Common myeloid progenitor, CD34-positive (primary cell): ENCODE measurements at regions not wholly inside any gene's neighbourhood (a gene's known extent, or its start where the extent isn't known, plus 50 kb on each side); places are given as distances from the start of the nearest gene placed in this dataset.

Source experiments
- CTCF ChIA-PET: fragments of 350-600 bp; sonication (Branson Sonifier 250); formaldehyde crosslinking; loops from one replicate; lab custom pipeline; 2021; ENCODE audit warnings: antibody characterized with exemption; lab: Charles Lee
- POLR2A ChIA-PET: fragments of 350-600 bp; sonication (Branson Sonifier 250); formaldehyde crosslinking; loops from one replicate; lab custom pipeline; 2021; ENCODE audit warnings: antibody characterized with exemption; lab: Charles Lee
- DNase-seq, 3 donors: peaks; one replicate each; pipeline versions ENCODE4 v3.0.0 to v3.0.0-alpha.2; 2013
- H3K27ac ChIP-seq, 2 experiments: 1 replicate in 1 of 2; 2 replicates in 1 of 2; pipeline ENCODE4 v1.7.0; 2013; ENCODE audit warnings: inconsistent platforms in 2 of 2, low read length in 2 of 2, mild to moderate bottlenecking in 2 of 2, low read depth in 1 of 2, moderate library complexity in 1 of 2; ENCODE audit not compliant: severe bottlenecking in 2 of 2, insufficient read depth in 1 of 2, poor library complexity in 1 of 2
- H3K27me3 ChIP-seq, 5 experiments: replicated peaks in 2 of 5; 1 replicate in 3 of 5; 2 replicates in 2 of 5; pipeline versions ENCODE4 v1.6.1 to v1.7.0; 2013; ENCODE audit warnings: low read length in 4 of 5, mild to moderate bottlenecking in 2 of 5, moderate library complexity in 2 of 5, inconsistent platforms in 1 of 5; ENCODE audit not compliant: insufficient read depth in 5 of 5, control insufficient read depth in 4 of 5
- H3K36me3 ChIP-seq, 4 experiments: 1 replicate in 2 of 4; 2 replicates in 2 of 4; pipeline versions ENCODE4 v1.6.1 to v1.7.0; 2013; ENCODE audit warnings: low read length in 3 of 4, control low read depth in 1 of 4, mild to moderate bottlenecking in 1 of 4; ENCODE audit not compliant: control insufficient read depth in 4 of 4, insufficient read depth in 4 of 4
- H3K4me1 ChIP-seq, 4 experiments: 1 replicate in 3 of 4; 2 replicates in 1 of 4; pipeline versions ENCODE4 v1.6.1 to v1.7.1; 2013; ENCODE audit warnings: low read length in 3 of 4, mild to moderate bottlenecking in 3 of 4, control low read depth in 1 of 4, inconsistent platforms in 1 of 4, moderate library complexity in 1 of 4; ENCODE audit not compliant: control insufficient read depth in 4 of 4, insufficient read depth in 4 of 4; ENCODE audit errors: control extremely low read depth in 1 of 4
- H3K4me3 ChIP-seq, 7 experiments: 1 replicate in 4 of 7; 2 replicates in 3 of 7; pipeline versions ENCODE4 v1.5.1 to v1.7.0; 2013; ENCODE audit warnings: mild to moderate bottlenecking in 7 of 7, low read length in 6 of 7, moderate library complexity in 6 of 7, inconsistent platforms in 2 of 7, low read depth in 2 of 7, control low read depth in 1 of 7; ENCODE audit not compliant: insufficient read depth in 4 of 7, control insufficient read depth in 1 of 7; ENCODE audit errors: extremely low read depth in 1 of 7
- H3K9me3 ChIP-seq, 5 experiments: 1 replicate in 4 of 5; 2 replicates in 1 of 5; pipeline versions ENCODE4 v1.6.1 to v1.7.1; 2013; ENCODE audit warnings: low read length in 4 of 5, mild to moderate bottlenecking in 2 of 5, inconsistent platforms in 1 of 5, low read depth in 1 of 5, moderate library complexity in 1 of 5; ENCODE audit not compliant: control insufficient read depth in 4 of 5, insufficient read depth in 2 of 5; ENCODE audit errors: control extremely low read depth in 1 of 5
- WGBS: methylation state at CpG from one replicate; pipeline ENCODE4 v1.1.5; 2013; ENCODE audit not compliant: insufficient coverage; 5-methylcytosine and 5-hydroxymethylcytosine counted together

- Histone ChIP-seq H3K4me3 (no peak overlapping the region), H3K27me3 (peaks cover 14 to 66% (median 30%) of the 10 kb centered on the region in 5 experiments), H3K4me1 (peaks cover 0 to 10% (median 8%) of the 10 kb centered on the region in 4 experiments), H3K27ac (no peak overlapping the region), H3K36me3 (no peaks in the 10 kb centered on the region), H3K9me3 (peaks cover 0 to 4% (median 0%) of the 10 kb centered on the region in 5 experiments)
- POLR2A ChIA-PET = no interaction called here
- CTCF ChIA-PET = interaction anchor here (0.8 to 2.0 kb wide), 2 partner anchors 15 to 67 kb away, joined by 3 to 4 read pairs; no protein-coding TSS in a partner anchor
- DNase-seq = no peak
- 90% methylated on average over 3 of the region's 6 CpGs for WGBS
Measured at GRCh38 chr3:44003801-44004200, 237.9 kb upstream of the TOPAZ1 start.

GRCh38 chr3:44011680-44012079 is 230.0 kb upstream of the TOPAZ1 start:
- WGBS = 96% methylated on average over 10 of the region's 10 CpGs
- Histone ChIP-seq H3K27ac (no peak overlapping the region), H3K27me3 (peaks cover 0 to 3% (median 0%) of the 10 kb centered on the region in 5 experiments), H3K4me1 (peaks cover 0 to 6% (median 3%) of the 10 kb centered on the region in 4 experiments), H3K9me3 (no peaks in the 10 kb centered on the region), H3K36me3 (no peaks in the 10 kb centered on the region), H3K4me3 (no peak overlapping the region)
- DNase-seq = no peak
- ChIA-PET CTCF (no interaction called here), POLR2A (no interaction called here)

- Histone ChIP-seq H3K27me3 (peaks cover 0 to 3% (median 0%) of the 10 kb centered on the region in 5 experiments), H3K9me3 (no peaks in the 10 kb centered on the region), H3K4me3 (no peak overlapping the region), H3K4me1 (peaks cover 0 to 6% (median 3%) of the 10 kb centered on the region in 4 experiments), H3K36me3 (no peaks in the 10 kb centered on the region), H3K27ac (no peak overlapping the region)
- POLR2A ChIA-PET = no interaction called here
- 99% methylated on average over 12 of the region's 13 CpGs for WGBS
- DNase-seq = no peak
- CTCF ChIA-PET = no interaction called here
Measured at GRCh38 chr3:44012160-44012899, 229.4 kb upstream of the TOPAZ1 start.

GRCh38 chr3:44013967-44014366 is 227.7 kb upstream of the TOPAZ1 start:
- Histone ChIP-seq H3K9me3 (no peaks in the 10 kb centered on the region), H3K27me3 (peaks cover 0 to 7% (median 3%) of the 10 kb centered on the region in 5 experiments), H3K36me3 (no peaks in the 10 kb centered on the region), H3K27ac (no peak overlapping the region), H3K4me1 (peaks cover 0 to 6% (median 3%) of the 10 kb centered on the region in 4 experiments), H3K4me3 (no peak overlapping the region)
- peak in 2 of 3 donors; percentile 80 to 85 for DNase-seq
- WGBS = 33% methylated on average over 6 of the region's 11 CpGs
- CTCF ChIA-PET = interaction anchor here (1.0 kb wide), 1 partner anchor 170 kb away, joined by 4 read pairs; no protein-coding TSS in a partner anchor
- POLR2A ChIA-PET = interaction anchor here (0.5 kb wide), 1 partner anchor 185 kb away, joined by 3 read pairs; no protein-coding TSS in a partner anchor

GRCh38 chr3:44015170-44015569 is 226.5 kb upstream of the TOPAZ1 start:
- DNase-seq = no peak
- peaks cover 0 to 19% (median 2%) of the 10 kb centered on the region in 5 experiments for H3K27me3 ChIP-seq
- peaks cover 0 to 6% (median 3%) of the 10 kb centered on the region in 4 experiments for H3K4me1 ChIP-seq
- CTCF ChIA-PET = interaction anchor here (1.0 kb wide), 1 partner anchor 99 kb away, joined by 3 read pairs; no protein-coding TSS in a partner anchor
- no peak overlapping the region for H3K4me3 ChIP-seq
- WGBS = 100% methylated on average over 1 of the region's 3 CpGs
- H3K27ac ChIP-seq = no peak overlapping the region
- POLR2A ChIA-PET = no interaction called here
- no peaks in the 10 kb centered on the region for H3K9me3 ChIP-seq
- H3K36me3 ChIP-seq = no peaks in the 10 kb centered on the region

GRCh38 chr3:44016818-44017217 is 224.9 kb upstream of the TOPAZ1 start:
- peak in 2 of 3 donors; percentile 83 to 84 for DNase-seq
- ChIA-PET POLR2A (interaction anchor here (0.6 kb wide), 1 partner anchor 16 kb away, joined by 3 read pairs; no protein-coding TSS in a partner anchor), CTCF (no interaction called here)
- H3K27me3 ChIP-seq = peaks cover 0 to 34% (median 9%) of the 10 kb centered on the region in 5 experiments
- H3K4me3 ChIP-seq = no peak overlapping the region
- H3K27ac ChIP-seq = no peak overlapping the region
- H3K9me3 ChIP-seq = no peaks in the 10 kb centered on the region
- WGBS = 100% methylated on average over 1 of the region's 3 CpGs
- no peaks in the 10 kb centered on the region for H3K36me3 ChIP-seq
- peaks cover 0 to 10% (median 5%) of the 10 kb centered on the region in 4 experiments for H3K4me1 ChIP-seq

GRCh38 chr3:44018926-44019325 is 222.8 kb upstream of the TOPAZ1 start:
- Histone ChIP-seq H3K9me3 (no peaks in the 10 kb centered on the region), H3K36me3 (no peaks in the 10 kb centered on the region), H3K27me3 (peaks cover 2 to 54% (median 21%) of the 10 kb centered on the region in 5 experiments), H3K4me3 (no peak overlapping the region), H3K4me1 (peaks cover 0 to 15% (median 12%) of the 10 kb centered on the region in 4 experiments), H3K27ac (no peak overlapping the region)
- CTCF ChIA-PET = interaction anchor here (1.5 kb wide), 1 partner anchor 15 kb away, joined by 4 read pairs; no protein-coding TSS in a partner anchor
- no peak for DNase-seq
- 94% methylated on average over 8 of the region's 9 CpGs for WGBS
- POLR2A ChIA-PET = interaction anchor here (0.7 kb wide), 1 partner anchor 100 kb away, joined by 3 read pairs; no protein-coding TSS in a partner anchor
